Epithelial cell of esophagus (primary cell): ENCODE measurements at regions not wholly inside any gene's neighbourhood (a gene's known extent, or its start where the extent isn't known, plus 50 kb on each side); places are given as distances from the start of the nearest gene placed in this dataset.
A peak's percentile ranks its signal among the peaks of the same experiment; 100 is the strongest.

Experiments
- DNase-seq: peaks from one replicate; pipeline ENCODE4 v3.0.0; 2010; ENCODE audit warnings: low read depth
- H3K4me3 ChIP-seq: 2 replicates; pipeline ENCODE4 v1.5.1; 2011; ENCODE audit warnings: mild to moderate bottlenecking, low read length, control low read depth
- TF ChIP-seq, protein P1 (sequence below): IDR thresholded peaks from 2 replicates; pipeline ENCODE4 v1.5.1; 2011; ENCODE audit warnings: low read depth, mild to moderate bottlenecking, low read length, control low read depth, inconsistent platforms; ENCODE audit not compliant: insufficient read depth; ENCODE audit errors: missing control alignments

DNA sequence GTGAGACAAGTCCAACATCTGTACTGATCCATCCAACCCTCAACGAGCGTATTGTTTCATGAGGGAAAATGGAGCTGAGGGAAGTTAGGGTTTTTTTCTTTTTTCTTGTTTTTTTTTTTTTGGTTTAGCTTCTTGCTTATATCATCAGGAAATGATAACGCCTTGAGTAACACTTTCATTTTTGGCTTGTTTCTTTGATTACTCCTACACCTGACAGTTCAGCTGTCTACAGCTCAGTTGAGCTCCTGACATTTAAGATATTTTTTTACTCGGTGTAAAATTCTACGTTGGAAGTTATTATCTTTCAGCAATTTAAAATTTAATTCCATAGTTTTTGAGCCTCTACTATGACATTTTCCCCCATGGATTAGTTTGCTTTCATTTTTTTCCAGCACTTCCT lies 691.0 kb upstream of the HTR2C start:
- no peak overlapping the region for H3K4me3 ChIP-seq
- no peak for DNase-seq
- TF ChIP-seq, protein P1, sequence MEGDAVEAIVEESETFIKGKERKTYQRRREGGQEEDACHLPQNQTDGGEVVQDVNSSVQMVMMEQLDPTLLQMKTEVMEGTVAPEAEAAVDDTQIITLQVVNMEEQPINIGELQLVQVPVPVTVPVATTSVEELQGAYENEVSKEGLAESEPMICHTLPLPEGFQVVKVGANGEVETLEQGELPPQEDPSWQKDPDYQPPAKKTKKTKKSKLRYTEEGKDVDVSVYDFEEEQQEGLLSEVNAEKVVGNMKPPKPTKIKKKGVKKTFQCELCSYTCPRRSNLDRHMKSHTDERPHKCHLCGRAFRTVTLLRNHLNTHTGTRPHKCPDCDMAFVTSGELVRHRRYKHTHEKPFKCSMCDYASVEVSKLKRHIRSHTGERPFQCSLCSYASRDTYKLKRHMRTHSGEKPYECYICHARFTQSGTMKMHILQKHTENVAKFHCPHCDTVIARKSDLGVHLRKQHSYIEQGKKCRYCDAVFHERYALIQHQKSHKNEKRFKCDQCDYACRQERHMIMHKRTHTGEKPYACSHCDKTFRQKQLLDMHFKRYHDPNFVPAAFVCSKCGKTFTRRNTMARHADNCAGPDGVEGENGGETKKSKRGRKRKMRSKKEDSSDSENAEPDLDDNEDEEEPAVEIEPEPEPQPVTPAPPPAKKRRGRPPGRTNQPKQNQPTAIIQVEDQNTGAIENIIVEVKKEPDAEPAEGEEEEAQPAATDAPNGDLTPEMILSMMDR: no peak

DNA sequence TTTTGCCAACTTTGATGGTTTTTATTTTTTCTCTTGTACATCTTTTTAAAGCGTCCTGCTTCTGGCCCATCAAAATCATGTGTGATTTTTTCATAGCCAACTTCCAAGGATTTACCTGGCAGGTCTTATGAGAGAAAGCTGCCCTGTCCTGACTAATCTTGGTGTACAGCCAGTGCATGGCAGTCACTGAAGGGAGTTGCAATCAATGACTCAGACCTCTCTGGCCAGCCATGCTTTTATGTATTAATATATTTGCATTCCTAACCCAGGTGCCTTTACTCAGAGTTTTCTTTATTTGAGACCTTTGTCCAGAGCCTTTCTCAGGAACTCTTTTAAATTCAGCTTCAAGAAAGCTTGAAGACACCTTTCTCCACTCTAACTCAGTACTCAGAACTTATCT lies 691.5 kb upstream of the HTR2C start:
- H3K4me3 ChIP-seq: no peak overlapping the region
- peak; percentile 37 for DNase-seq
- TF ChIP-seq, protein P1: no peak

DNA sequence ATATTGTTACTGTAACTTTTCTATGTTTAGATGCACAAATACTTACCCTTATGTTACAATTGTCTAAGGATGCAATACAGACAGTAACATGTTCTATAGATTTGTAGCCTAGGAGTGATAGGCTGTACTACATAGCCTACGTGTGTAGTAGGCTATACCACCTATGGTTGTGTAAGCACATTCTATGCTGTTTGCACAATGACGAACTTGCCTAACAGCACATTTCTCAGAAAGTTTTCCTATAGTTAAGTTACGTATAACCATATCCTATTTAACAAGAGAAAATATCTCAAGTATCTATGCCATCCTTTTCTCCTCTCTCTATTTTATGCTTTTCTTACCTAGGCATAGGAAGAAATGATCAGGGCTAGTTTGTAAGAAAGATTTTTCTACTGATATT lies 710.8 kb upstream of the HTR2C start:
- TF ChIP-seq, protein P1: no peak
- DNase-seq: no peak

DNA sequence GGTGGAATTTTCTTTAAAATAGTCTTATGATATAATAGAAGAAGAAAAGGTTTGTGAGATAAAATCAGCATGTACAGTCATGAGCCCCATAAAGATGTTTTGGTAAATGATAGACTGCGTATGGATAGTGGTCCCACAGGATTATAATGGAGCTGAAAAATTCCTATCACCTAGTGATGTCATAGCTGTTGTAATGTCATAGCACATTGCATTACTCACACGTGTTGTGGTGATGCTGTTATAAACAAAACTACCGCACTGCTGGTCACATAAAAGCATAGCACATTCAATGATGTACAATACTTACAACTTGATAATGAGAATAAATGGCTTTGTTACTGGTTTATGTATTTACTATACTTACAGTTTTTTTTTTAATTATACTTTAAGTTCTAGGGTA lies 715.2 kb upstream of the HTR2C start:
- TF ChIP-seq, protein P1: no peak
- no peak for DNase-seq
- H3K4me3 ChIP-seq: no peak overlapping the region

More for the DNA sequence above, 710.8 kb upstream of the HTR2C start:
- H3K4me3 ChIP-seq: no peak overlapping the region

DNA sequence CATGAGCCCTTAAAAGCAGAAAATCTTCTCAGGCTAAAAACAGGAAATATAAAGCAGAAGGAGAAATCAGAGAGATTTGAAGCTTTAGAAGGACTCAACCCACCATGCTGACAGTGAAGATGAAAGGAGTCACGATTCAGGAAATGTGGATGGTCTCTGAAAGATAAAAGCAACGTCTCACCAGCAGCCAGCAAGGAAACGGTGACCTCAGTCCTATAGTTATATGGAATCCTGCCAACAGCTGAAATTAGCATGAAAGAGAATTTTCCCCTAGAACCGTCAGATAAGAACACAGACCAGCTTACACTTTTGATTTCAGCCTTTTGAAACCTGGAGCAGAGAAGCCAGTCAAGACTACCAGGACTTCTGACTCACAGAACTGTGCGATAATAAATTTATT lies 715.7 kb upstream of the HTR2C start:
- no peak overlapping the region for H3K4me3 ChIP-seq
- DNase-seq: no peak
- TF ChIP-seq, protein P1: no peak

DNA sequence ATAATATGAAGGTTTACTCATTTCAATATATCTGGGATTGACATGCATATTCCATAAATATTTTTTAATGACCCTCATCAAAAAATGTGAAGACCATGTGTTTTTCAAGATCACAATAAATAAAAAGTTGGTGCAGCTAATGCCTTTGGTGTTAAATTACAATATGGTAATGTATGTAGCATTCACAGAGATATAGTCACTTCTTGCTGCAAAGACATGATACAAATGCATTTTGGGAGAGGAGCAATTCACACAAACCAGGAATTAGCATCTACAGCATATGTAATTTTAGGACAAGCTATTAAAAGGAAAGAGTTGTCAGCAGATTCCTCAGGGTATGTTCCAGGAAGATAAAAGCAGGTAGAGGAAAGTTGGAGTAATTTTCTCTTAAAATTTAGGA lies 734.5 kb upstream of the HTR2C start:
- H3K4me3 ChIP-seq: no peak overlapping the region
- DNase-seq: no peak
- TF ChIP-seq, protein P1: no peak

DNA sequence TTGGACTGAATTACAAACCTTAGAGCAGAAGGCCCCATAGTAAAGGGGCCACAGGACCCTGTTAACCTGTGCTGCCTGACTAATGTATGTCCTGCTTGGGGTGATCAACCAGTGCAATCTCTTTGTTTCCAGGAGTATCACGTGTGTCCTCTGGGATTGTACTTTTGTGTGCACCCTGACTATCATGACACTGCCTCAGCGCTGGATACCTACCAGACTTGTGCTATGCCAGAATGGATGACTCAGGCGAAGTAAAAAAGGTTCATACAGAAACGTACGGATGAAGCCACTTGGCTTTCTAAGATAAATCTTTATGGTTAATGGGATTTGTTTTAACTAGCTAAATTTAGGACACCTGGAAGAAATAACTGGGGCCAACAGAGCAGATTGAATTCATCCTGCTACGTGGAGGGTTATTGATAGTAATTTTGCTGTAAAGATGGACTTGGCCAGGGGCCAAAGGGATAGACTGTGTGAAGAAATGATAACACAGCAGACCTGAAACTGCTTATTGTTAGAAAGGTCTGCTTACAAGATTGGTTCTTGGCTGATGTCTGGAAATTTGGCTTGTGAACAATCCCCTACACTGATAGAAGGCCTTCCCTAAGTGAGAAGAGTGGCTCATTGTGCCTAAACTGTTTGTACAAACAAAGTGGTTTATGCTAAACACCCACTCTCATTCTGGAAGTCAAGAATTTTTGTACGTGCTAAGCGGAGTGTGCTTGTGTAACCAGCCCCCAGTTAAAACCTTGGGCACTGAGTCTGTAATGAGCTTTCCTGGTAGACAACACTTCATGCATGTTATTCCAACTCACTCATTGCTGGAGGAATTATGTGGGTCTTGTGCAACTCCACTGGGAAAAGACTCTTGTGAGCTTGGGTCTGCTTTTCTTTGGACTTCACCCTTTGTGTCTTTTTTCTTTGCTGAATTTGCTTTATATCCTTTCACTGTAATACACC lies 750.5 kb upstream of the HTR2C start:
- DNase-seq: no peak
- H3K4me3 ChIP-seq: no peak overlapping the region
- TF ChIP-seq, protein P1: no peak
